Activated CD4-positive, alpha-beta T cell treated with anti-CD3 and anti-CD28 coated beads for 24 hours (primary cell): ENCODE measurements at regions not wholly inside any gene's neighbourhood (a gene's known extent, or its start where the extent isn't known, plus 50 kb on each side); places are given as distances from the start of the nearest gene placed in this dataset.
"Not testable (repeated sequence)": the region's sequence is repeated elsewhere in the genome, so short reads cannot be mapped to it uniquely, and the experiment has no call there.

Source experiments
- DNase-seq, 2 donors: peaks; one replicate each; pipeline ENCODE4 v3.0.0-alpha.2; 2020; ENCODE audit warnings: low read depth in 2 of 2

DNA sequence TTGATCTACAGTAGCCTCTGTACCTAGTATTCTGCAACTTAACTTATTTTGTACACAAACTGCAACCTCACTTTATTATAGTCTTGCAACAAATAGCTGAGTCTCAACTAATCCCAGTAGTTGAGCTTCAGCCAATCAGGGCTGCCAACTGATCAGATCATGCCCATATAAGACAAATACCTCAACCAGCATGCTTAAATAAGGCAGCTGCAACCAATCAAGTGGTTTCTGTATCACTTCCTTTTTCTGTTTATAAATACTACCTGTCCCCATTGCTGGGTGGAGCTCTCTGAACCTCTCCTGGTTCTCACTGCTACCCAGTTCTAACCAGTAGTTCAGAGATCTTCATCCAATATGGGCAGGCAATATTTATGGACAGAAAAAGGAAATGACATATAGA is 248.5 kb upstream of the FBXO33 start:
- no peak for DNase-seq

DNA sequence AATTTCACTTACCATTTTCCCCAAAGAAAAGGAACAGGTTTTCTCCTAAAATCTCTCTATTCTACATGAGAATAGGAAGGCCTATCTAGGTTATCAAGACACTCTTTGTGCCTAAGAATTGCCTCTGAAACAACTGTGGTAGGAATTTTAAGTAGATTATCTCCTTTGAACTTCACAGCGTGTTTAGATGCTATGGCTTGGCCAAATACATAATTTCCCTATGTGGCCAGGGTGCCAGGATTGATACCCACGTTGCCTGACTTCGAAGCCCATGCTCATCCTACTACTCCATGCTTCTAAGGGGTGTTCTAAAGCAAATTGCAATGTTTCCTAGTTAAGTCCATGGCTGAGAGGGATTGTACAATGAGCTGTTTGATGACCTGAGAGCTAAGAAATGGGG is 241.5 kb upstream of the FBXO33 start:
- no peak for DNase-seq

DNA sequence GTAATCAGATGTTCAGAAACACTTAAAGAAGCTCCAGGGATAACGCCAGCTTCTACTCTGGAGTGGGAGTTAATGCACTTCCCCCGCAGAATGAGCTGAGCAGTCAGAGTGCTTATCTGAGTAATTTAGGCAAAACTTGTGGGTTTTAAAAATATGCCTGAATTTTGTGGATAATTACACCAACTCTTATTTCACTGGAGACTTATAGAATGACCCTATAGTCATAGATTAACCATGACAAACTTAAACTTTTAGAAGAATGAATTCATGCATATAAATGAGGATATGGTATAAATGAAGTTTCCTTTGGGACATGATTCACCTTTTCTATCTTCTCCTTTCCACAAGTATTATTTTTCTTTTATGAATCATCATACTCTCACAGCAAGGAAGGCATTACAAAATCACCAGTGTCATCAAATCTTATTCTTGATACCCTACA is 241.1 kb upstream of the FBXO33 start:
- DNase-seq = peak in 1 of 2 donors; percentile 0

DNA sequence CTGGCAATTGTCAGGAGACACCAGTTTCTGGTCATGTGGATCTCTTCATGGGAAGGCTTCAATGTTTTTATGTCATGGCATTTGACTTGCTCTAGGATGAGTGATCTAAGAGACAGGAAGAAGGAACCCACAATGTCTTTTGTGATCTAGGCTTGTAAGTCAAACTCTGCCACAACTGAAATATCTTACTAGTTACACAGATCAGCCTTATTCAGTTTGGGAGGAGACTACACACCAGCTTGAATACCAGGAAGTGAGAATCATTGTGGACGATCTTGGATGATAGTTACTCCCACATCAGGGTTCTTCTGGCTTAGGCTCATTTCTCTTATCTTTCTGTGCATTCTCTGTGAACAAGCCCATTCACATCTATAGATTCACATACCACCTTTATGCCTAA is 236.2 kb upstream of the FBXO33 start:
- no peak for DNase-seq

DNA sequence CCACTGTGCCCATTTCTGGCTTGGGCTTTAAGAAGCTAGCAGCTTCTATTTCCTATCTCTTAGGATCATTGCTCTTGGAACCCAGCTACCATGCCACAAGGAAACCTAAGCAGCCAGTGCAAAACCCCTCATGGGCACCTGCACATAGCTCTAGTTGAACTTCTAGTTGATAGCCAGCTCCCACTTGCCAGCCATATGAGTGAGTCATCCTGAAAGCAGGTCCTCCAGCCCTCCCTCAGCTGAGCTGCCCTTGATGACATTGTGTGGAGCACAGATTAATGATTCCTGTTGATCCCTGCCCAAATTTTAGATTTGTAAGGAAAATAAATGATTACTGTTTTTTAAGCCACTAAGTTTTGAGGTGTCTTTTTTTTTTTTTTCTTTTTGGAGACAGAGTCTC is 234.2 kb upstream of the FBXO33 start:
- DNase-seq = no peak

DNA sequence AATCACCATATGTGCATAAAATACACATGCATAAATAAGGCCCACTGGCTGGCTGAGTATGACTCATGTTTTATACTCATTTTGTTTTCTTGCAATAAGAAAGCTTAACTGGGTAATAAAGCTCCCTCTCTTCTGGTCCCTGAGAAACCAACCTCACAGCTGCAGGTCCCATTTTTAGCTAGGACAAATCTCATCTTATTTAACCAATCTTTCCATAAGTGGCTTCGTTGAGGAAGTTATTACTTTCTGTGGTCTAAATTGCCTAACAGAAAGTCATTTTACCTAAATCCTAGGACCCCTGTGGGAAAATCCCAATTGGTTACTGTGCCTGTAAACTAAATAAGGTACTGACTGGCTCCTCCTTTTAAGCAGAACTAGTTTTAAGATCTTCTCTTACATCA is 232.8 kb upstream of the FBXO33 start:
- DNase-seq = no peak

DNA sequence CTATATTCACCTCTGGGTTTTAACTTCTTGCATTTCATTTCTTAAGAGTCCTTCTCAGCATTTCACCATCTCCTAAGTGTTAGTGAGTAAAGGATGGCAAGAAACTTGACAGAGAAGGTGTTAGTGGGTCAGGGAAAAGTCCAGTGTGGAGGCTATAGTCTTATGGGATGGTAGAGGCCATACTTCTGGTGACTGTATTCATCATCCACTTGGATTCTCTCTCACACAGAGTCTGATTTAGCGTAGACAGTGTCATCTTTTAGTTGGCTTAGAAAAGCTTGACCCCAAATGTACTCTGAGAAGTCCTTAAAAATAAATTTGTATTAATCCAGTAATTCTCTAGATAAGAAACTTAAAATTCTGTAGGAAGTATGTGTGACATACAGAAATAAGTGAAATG is 232.4 kb upstream of the FBXO33 start:
- DNase-seq = no peak

DNA sequence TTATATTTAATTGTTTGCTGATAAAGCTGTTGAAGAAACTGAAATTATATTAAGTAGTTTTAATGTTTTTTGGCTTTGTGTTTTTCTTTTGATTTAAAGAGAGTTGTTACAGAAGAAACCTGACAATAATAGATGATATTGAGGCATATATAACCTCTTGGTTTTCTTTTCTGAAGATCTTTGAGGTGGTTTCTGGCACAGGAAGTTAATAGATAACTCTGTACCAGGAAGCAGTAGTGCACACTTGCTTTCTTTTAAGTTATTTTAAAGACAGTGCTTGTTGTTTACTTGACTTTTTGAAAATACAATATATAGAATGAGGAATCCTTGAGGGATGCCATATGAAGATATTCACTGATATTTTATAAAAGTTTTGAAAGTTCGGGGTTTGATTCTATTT is 209.0 kb upstream of the FBXO33 start:
- no peak for DNase-seq

DNA sequence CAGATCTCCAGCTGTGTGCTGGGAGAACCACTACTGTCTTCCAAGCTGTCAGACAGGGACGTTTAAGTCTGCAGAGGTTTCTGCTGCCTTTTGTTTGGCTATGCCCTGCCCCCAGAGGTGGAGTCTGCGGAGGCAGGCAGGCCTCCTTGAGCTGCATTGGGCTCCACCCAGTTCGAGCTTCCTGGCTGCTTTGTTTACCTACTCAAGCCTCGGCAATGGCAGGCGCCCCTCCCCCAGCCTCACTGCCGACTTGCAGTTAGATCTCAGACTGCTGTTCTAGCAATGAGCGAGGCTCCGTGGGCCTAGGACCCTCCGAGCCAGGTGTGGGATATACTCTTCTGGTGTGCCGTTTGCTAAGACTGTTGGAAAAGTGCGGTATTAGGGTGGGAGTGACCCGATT is 206.8 kb upstream of the FBXO33 start:
- not testable (repeated sequence) for DNase-seq

DNA sequence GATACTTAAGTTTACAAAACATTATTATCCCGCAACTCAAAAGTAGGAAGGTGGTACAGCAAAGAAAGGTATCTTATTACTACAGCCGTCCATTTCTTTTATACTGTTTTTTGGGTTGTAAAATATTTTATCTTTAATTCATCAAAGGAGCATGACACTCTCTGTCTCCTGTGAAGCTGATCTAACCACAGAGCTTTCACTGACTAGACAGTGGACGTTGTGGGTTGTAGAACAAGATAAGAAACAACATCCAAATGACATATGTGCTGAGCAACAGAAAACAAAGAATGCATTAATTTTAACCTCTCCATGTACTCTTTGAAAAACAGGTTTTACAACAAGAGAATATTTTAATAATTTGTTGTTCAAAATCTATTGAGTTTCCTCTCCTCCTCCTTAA is 195.9 kb upstream of the FBXO33 start:
- DNase-seq = no peak

DNA sequence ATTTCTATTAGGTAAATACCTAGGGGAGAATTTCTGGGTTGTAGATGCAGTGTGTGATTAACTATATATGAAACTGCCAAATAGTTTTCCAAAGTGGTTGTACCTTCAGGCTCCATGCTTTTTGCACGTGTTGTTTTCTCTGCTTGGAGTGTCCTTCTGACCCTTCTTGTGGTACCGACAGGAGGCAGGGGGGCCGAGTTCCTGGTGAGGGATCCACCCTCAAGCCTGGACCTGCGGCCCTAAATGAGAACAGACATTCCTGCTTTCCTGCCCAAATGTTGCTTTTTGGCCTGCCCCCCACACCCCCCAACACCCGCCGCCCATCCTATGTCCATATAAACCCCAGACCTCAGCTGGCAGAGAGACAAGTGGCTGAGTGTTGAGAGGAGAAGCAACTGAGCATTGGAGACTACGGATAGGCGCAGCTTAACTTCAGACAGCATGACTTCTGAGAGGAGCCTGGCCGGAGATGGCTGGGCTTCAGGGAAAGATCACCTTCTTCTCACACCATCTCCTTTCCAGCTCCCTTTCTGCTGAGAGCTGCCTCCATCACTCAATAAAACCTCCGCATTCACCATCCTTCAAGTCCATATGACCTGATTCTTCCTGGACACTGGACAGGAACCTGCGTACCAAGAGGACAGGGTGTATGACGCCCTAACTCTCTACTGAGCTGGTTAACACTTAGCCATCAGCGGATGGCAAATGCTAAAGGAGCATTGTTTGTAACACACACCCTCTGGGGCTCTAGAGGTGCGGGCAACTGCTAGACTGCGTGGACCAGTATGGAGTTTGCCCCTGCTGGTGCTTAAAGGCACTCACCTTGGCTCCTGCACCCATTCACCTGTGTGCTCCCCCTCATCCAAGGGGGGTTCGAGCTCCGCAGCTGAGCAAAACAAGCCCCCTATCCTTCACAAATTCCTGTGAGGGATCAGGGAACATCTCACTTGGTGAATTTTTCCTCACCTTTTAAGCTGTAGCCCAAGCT is 194.7 kb upstream of the FBXO33 start:
- no peak for DNase-seq

DNA sequence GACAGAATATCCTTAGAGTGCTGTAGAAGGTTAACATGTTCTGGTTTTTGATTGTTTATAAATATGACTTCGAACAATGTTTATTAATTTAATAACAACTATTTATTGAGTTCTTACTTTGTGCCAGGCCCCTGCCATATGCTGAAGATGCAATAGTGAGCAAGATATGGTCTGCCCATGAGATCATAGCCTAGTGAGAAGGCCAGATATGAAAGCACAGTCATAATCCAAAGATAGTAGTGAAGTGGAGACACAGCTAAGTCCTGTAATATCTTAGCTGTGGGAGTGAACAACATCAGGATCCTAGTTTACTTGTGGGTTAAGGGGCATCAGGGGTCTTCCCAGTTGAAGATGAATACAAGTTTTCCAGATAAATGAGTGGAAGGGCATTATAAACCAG is 189.4 kb upstream of the FBXO33 start:
- DNase-seq = no peak

DNA sequence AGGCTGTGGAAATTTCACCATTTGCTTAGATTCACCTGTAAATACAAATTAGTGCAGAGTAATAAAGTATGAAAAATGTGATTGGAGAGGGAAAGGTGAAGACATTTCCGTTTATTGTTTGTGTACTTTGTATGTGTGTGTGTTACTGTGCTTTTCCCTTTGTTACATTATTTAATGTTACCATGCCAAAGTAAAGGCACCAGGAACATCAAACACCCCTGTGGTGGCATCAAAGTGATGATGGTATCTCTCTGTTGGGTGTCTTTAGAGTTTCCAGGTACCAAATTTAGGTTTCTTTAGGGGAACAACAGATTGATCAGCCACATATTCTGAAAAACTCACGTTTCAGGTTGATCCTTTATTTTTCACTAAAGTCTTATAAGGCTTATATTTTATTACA is 189.0 kb upstream of the FBXO33 start:
- DNase-seq = no peak

DNA sequence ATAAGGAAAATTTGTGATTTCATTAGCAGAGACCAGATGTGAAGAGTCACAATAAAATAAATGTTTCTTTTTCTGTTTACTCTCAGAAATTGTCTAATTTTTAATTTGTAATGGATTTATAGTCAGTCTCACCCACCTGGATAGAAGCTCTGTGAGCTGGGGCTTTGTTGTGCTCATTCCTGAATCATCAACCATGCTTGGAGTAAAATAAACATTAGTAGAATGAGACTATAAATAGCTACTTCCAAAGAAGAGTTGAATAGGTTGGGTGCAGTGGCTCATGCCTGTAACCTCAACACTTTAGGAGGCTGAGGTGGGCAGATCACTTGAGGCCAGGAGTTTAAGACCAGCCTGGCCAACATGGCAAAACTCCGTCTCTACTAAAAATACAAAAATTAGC is 185.3 kb upstream of the FBXO33 start:
- no peak for DNase-seq

DNA sequence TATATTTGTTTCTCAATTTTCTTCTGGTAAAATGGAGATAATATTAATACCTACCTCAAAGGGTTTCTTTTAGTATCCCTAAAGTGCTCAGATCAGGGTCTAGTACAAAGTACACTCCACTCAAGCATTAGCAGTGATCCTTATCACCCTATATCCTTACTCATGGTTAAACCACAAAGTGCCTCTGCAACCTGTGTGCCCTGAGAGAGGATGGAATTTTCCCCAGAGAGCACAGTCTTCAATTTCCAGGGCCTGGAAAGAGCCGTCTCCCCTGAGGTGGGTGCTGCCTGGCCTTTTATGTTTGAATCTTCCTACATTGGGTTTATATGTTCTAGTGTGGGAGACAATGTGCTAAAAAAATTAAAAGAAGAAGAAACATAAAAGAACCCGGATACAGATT is 183.1 kb upstream of the FBXO33 start:
- no peak for DNase-seq

DNA sequence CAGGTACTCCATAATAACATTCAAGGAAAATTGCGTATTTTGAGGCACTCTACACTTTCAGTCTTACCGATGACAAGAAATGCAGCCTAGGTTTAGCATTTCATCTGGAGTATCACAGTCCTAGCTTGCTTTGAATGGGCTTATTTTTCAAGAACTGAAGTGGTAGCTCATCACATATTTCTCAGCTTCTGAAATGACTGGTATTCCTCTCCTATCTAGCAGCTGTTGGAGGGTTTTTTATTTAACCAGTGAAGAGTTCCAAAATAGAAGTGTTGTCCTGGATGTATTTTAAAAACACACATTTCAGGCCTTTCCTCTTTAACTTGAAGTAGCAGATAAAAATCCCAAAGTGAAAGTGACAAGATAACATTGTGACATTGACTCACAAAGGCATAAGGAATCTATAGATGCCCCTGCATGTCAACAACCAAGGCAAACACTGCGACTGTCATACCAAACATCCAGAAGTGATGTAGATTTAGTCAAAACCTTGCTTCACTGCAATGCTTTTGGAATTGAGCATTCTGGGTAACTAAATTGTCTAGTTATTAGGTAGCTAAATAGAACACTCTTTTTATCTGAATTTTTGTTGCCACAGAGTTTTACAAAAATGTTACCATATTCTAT is 182.2 kb upstream of the FBXO33 start:
- no peak for DNase-seq

DNA sequence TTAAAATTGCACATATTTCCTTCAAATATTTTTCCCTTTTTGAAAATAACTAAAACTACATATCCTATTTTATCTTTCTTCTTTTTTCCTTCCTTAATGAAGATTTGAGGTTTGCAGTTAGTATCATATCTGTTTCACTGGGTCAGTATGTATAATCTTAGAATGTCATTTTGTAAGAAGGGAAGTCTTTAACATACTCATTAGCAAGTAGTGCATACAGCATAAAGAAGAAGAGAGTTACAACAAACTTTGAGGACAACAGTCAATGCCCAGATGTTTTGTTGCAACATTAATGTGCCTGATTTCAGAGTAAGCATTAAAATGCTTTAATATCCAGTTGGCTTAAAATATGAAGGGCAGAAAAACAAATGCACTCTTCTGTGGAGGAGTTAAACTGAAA is 176.9 kb upstream of the FBXO33 start:
- DNase-seq = no peak

DNA sequence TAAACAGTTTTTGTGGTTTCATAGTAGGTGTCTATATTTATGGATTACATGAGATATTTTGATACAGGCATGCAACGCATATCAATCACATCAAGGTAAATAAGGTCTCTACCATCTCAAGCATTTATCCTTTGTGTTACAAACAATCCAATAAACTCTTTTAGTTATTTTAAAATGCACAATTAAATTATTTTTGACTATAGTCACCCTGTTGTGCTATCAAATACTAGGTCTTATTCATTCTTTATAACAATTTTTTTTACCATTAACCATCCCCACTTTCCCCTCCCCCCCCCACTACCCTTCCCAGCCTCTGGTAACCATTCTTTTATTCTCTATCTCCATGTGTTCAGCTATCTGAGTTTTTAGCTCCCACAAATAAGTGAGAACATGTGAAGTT is 175.7 kb upstream of the FBXO33 start:
- DNase-seq = no peak

DNA sequence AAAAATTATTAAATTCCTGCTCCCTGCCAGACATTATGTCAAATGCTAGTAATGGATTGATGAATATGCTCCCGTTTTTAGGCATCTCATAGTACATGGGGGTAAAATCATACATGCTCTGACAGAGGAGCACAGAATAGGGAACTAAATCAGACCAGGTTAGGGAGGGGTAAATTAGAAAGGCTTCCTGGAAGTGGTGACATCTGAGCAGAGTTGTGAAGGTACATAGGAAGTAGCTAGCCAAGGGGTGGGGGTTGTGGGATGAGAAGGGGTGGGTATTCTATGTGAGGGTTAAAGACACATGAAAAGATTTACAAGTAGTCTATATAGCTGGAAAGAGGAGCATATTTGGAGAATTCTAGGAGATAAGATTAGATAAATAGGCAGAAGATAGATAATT is 171.7 kb upstream of the FBXO33 start:
- no peak for DNase-seq

DNA sequence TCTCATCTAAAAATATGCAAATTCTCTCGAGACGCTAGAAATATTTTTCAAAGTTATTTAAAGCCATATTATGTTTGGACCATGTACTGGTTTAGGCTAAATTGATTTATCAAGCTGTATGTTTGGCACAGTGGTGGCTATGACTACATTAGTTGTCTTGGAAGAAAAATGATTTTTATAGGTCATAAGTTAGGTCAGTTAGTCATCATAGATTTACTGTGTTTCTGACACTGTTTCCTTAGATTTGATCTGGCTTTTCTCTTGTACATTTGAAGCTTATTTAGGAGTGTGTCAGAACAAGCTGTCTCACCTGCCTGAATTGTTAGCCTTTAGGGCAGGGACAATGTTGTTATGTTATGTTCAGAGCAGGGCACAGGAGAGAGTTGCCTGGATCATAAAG is 161.1 kb upstream of the FBXO33 start:
- no peak for DNase-seq

DNA sequence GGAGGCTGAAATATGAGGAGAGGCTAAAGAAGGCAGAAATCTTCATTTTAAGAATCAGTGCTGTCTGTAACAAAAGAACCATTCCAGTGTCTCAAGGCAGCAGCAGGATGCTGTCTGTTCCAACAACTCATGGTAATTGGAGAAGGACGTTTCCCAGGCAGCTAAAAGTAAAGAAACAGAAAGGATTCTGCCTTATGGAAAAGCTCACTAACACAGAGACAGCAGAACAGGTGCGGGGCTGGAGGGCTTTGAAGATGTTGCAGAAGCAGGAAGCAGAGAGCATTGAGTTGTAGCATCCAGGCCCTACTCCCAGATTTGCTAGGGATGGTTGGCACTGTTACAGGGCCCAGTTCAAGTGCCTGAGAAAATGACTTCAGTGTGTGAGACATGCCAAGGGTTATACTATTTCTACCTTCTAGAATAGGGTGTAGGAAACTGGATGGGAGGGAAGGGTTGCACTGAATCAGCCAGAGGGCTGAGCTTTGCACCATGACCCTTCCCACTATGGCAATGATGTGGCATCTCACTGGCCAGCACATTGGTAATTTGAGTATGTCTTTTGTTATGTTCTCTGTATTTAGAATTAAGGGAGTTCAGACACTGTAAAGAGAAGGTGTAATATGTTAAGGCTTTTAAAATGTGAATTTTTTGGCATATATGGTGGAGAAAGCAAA is 160.0 kb upstream of the FBXO33 start:
- DNase-seq = no peak

DNA sequence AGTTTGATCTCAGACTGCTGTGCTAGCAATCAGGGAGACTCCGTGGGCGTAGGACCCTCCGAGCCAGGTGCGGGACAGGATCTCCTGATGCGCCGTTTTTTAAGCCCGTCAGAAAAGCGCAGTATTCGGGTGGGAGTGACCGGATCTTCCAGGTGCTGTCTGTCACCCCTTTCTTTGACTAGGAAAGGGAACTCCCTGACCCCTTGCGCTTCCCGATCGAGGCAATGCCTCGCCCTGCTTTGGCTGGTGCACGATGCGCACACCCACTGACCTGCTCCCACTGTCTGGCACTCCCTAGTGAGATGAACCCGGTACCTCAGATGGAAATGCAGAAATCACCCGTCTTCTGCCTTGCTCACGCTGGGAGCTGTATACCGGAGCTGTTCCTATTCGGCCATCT is 157.6 kb upstream of the FBXO33 start:
- DNase-seq = not testable (repeated sequence)
